Right lobe of liver (tissue), 6 donors: ENCODE measurements at regions not wholly inside any gene's neighbourhood (a gene's known extent, or its start where the extent isn't known, plus 50 kb on each side); places are given as distances from the start of the nearest gene placed in this dataset.

Experiments used
- ATAC-seq, 4 donors: fragments of 200-7000 bp; cut with Tn5 transposase; one replicate each; pipeline ENCODE4 v1.9.1; 2020; ENCODE audit warnings: mild to moderate bottlenecking in 4 of 4, moderate library complexity in 4 of 4
- DNase-seq, 3 donors: peaks; one replicate each; pipeline ENCODE4 v3.0.0-alpha.2; 2020
- H3K27ac ChIP-seq, 3 donors: fragments of 200-600 bp; one replicate each; pipeline ENCODE4 v1.8.0; 2022
- H3K27me3 ChIP-seq, 2 donors: fragments of 200-600 bp; one replicate each; pipeline ENCODE4 v1.8.0; 2022
- H3K36me3 ChIP-seq, 4 donors: fragments of 200-600 bp; sonication (generic) in 1 of 4; one replicate each; pipeline versions ENCODE4 v1.5.1 to v1.8.0; 2017 to 2022; ENCODE audit warnings: control low read depth in 1 of 4
- H3K4me1 ChIP-seq, 4 donors: fragments of 200-600 bp; sonication (generic) in 1 of 4; one replicate each; pipeline versions ENCODE4 v1.5.1 to v1.8.0; 2017 to 2022; ENCODE audit warnings: control low read depth in 1 of 4
- H3K4me3 ChIP-seq, 3 donors: fragments of 200-600 bp; one replicate each; pipeline ENCODE4 v1.8.0; 2022
- H3K9me3 ChIP-seq, 4 donors: fragments of 200-600 bp; sonication (generic) in 1 of 4; one replicate each; pipeline versions ENCODE4 v1.5.1 to v1.8.0; 2017 to 2022; ENCODE audit warnings: control low read depth in 1 of 4
- CTCF ChIP-seq, 4 donors: fragments of 200-600 bp in 3 of 4; fragments of 450-650 bp in 1 of 4; IDR thresholded peaks; one replicate each; pipeline versions ENCODE4 v1.5.1 to v1.8.0; 2016 to 2022; ENCODE audit warnings: antibody characterized with exemption in 4 of 4, mild to moderate bottlenecking in 2 of 4
- POLR2A ChIP-seq: fragments of 450-650 bp; IDR thresholded peaks from one replicate; pipeline ENCODE4 v1.6.1; 2017; ENCODE audit warnings: antibody characterized with exemption, mild to moderate bottlenecking
- WGBS: methylation state at CpG from one replicate; pipeline ENCODE4 v1.1.6; 2018; ENCODE audit warnings: low coverage, low lambda C conversion rate; ENCODE audit not compliant: insufficient coverage; ENCODE audit errors: missing lambda C conversion rate; 5-methylcytosine and 5-hydroxymethylcytosine counted together
- intact Hi-C, 2 donors: fragments of 100-400 bp; cut with DNase I; formaldehyde crosslinking; loops; one replicate each; pipeline versions ENCODE4 v1.11.2 to v1.14.1; 2022
- donor health status: DM: no; HTN: yes; CAD: no.
- donor health status: DM: no; HTN: no; CAD: no.
- donor health status: DM: no; HTN: no; CAD: no.
- donor health status: DM: no; HTN: yes; CAD: no.
- donor health status: DM: no; HTN: yes; CAD: no.

GRCh38 chr14:104473244-104473565, 106.4 kb upstream of the C14orf180 start:
- no peak for ATAC-seq
- Histone ChIP-seq H3K27ac (no peak overlapping the region), H3K4me1 (no peaks in the 10 kb centered on the region), H3K27me3 (no peaks in the 10 kb centered on the region), H3K9me3 (no peaks in the 10 kb centered on the region), H3K4me3 (no peak overlapping the region), H3K36me3 (no peaks in the 10 kb centered on the region)
- WGBS: no CpG with 5 or more reads among the region's 4 CpGs
- DNase-seq: no peak
- TF ChIP-seq CTCF (IDR thresholded peaks at IDR 0.05) (no peak), POLR2A (no peak)
- intact Hi-C loops: no loop called here

DNA sequence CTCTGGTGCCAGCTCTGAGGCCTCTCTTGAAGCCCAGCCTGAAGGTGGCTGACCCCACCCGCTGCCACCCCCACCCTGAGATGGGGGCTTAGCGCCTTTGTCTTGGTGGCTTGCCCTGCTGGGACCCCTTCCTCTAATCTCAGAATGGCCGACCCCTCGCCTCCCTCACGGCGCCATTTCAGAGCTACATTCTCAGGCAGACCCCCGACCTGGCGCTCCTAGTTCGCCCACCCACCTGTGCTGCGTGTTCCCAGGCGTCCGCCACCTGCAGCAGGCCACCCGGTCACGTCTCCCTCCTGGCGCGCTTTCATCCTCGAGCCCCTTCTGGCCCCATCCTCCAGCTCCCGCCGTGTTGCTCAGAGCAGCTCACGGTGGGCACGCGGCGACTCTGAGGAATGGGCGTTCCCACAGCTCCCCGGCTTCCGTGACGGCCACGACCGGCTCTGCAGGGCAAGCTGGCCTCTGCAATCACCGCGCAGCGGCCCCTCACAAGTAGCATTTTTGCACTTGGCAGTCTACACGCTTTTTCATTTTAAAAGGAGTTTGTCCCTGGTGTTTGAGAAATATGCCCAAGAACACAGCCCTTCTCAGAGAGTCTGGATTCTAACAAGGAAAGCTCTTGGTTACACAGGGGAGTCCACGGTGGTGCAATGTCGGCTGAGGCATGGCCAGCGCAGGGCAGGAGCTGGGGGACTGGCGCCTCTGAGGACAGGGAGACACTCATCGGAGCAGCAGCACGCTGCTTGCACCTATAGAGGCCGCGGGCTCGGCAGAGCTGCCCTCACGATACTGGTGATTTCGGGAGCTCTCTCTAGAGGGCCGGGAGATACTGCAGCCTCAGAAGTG, 105.7 kb upstream of the C14orf180 start:
- DNase-seq (no peak), ATAC-seq (no peak)
- Histone ChIP-seq H3K27ac (no peak overlapping the region), H3K4me1 (no peaks in the 10 kb centered on the region), H3K9me3 (no peaks in the 10 kb centered on the region), H3K4me3 (no peak overlapping the region), H3K36me3 (no peaks in the 10 kb centered on the region), H3K27me3 (no peaks in the 10 kb centered on the region)
- no peak for TF ChIP-seq POLR2A
- no peak for TF ChIP-seq CTCF (IDR thresholded peaks at IDR 0.05)
- WGBS: 65% methylated on average over 19 of the region's 45 CpGs
- intact Hi-C loops: no loop called here

DNA sequence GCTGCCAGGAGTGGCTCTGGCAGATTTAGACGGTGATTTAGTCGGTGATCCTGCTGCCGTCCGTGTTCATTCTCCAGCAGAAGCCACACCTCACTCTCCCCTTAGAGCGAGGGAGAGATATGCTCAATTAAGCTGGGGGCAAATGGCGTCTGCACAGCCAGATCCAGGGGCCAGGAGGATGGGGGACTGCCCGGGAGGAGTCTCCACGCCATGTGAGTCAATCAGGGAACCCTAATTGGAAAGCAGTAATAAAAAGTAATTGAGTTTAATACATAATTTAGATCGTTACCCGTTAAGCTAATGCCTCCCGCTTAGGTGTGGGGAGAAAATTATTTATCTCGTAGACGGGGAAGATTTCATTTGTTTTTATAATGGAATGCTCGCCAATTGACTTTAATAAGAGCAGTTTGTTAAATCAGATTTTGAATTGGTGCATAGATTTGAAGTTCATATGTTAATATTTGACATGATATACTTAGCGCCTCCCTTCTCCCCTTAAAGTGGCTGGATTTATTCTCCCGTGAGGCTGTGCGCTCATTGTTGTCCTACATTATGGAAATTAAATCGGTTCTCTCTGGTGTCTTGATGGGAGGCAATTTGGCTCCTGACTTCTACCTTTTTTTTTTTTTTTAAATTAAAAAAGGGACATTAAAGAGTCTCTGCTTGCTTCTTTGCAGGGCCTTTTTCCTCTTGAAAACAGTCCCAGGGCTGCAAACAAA, 104.9 kb upstream of the C14orf180 start:
- H3K27me3 ChIP-seq: no peaks in the 10 kb centered on the region
- H3K4me1 ChIP-seq: no peaks in the 10 kb centered on the region
- intact Hi-C loops: no loop called here
- no peak overlapping the region for H3K27ac ChIP-seq
- WGBS: 58% methylated on average over 17 of the region's 18 CpGs
- no peak for DNase-seq
- no peak for ATAC-seq
- H3K9me3 ChIP-seq: no peaks in the 10 kb centered on the region
- no peak overlapping the region for H3K4me3 ChIP-seq
- TF ChIP-seq CTCF (IDR thresholded peaks at IDR 0.05): no peak
- TF ChIP-seq POLR2A: no peak
- H3K36me3 ChIP-seq: no peaks in the 10 kb centered on the region

DNA sequence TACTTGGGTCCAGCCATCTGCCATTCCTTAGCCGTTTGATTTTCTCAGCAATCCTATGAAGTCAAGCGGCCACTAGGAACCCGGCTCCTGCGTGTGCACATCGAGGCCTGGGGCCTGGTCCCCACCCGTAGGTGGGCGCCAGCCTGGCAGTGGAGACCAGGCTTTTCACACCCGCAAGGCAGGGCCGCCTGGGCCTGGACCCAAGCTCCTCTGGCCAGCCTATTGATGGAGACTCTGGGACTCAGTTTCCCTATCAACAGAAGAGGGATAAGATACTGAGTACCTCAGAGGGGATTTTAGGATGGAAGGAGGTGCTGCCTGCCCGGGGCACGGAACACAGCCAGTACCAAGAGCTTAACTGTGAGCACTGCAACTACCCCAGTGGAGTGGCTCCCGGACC, 104.3 kb upstream of the C14orf180 start:
- WGBS: 88% methylated on average over 7 of the region's 12 CpGs
- no peak for TF ChIP-seq POLR2A
- no peak for TF ChIP-seq CTCF (IDR thresholded peaks at IDR 0.05)
- Histone ChIP-seq H3K9me3 (no peaks in the 10 kb centered on the region), H3K27me3 (no peaks in the 10 kb centered on the region), H3K27ac (no peak overlapping the region), H3K4me3 (no peak overlapping the region), H3K36me3 (no peaks in the 10 kb centered on the region), H3K4me1 (no peaks in the 10 kb centered on the region)
- ATAC-seq (no peak), DNase-seq (no peak)
- intact Hi-C loops: no loop called here
